ENCODE measurements at regions not wholly inside any gene's neighbourhood (a gene's known extent, or its start where the extent isn't known, plus 50 kb on each side); places are given as distances from the start of the nearest gene placed in this dataset.

DNA sequence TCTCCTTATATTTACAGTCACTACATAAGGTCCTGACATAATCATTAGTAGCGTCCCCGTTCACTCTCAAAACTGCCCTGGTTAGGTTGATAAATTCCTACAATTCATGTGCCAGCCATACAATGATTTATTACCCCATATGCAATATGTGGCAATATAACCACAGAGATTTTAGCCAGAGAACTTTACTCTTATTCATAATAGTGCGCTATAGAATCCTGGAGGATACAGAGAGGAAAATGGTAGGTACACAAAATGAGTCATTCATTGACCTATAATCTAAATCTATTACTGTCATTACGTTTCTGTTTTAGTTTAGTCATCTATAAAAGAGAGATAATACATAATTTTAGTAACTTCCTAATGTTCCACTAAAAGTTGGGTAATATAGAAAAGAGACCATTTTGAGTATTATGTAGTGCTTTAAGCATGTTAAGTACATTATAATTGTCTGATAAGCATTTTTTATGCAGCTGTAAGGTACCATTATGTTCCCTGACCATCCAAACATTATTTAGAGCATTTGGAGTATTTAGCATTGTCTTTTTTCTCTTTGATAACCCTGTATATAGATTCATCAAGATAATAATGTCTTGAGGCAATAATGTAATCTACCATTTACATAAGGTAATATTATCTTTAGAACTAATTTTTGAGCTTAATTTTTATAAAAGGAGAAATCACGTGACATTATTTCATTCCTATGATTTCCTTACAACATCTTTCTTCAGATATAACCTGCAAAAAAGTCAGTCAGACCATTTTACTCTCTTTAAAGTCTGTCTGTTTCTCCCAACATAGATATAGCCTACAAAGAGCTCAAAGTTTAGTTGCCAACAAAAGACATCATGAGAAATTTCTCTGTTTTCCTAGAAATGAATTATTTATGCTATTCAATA lies 655.5 kb upstream of the ZNF608 start:
- Mint-ChIP-seq H3K9me3 (peaks cover 16% of the 10 kb centered on the region), H3K27me3 (ENCODE audit: low read depth) (no peaks in the 10 kb centered on the region), H3K4me3 (no peak overlapping the region), H3K36me3 (ENCODE audit: insufficient read depth) (no peaks in the 10 kb centered on the region), H3K4me1 (ENCODE audit: low read depth) (no peaks in the 10 kb centered on the region)
- DNase-seq (no peak), ATAC-seq (no peak)

GRCh38 chr5:125402787-125403186 lies 656.3 kb upstream of the ZNF608 start:
- no peak overlapping the region for H3K4me3 Mint-ChIP-seq
- ATAC-seq (no peak), DNase-seq (no peak)
- H3K36me3 Mint-ChIP-seq (ENCODE audit: insufficient read depth): no peaks in the 10 kb centered on the region
- H3K9me3 Mint-ChIP-seq: peaks cover 16% of the 10 kb centered on the region
- no peaks in the 10 kb centered on the region for H3K27me3 Mint-ChIP-seq (ENCODE audit: low read depth)
- no peaks in the 10 kb centered on the region for H3K4me1 Mint-ChIP-seq (ENCODE audit: low read depth)

- H3K27me3 Mint-ChIP-seq (ENCODE audit: low read depth): no peaks in the 10 kb centered on the region
- H3K9me3 Mint-ChIP-seq: peaks cover 12% of the 10 kb centered on the region
- no peak for DNase-seq
- no peaks in the 10 kb centered on the region for H3K36me3 Mint-ChIP-seq (ENCODE audit: insufficient read depth)
- no peak for ATAC-seq
- no peak overlapping the region for H3K4me3 Mint-ChIP-seq
- H3K4me1 Mint-ChIP-seq (ENCODE audit: low read depth): no peaks in the 10 kb centered on the region
Measured at GRCh38 chr5:125404056-125404455, 657.6 kb upstream of the ZNF608 start.

GRCh38 chr5:125408448-125409233 lies 662.2 kb upstream of the ZNF608 start:
- peak; percentile 57 to 61 for ATAC-seq
- no peaks in the 10 kb centered on the region for H3K36me3 Mint-ChIP-seq (ENCODE audit: insufficient read depth)
- H3K27me3 Mint-ChIP-seq (ENCODE audit: low read depth): no peaks in the 10 kb centered on the region
- H3K4me1 Mint-ChIP-seq (ENCODE audit: low read depth): no peaks in the 10 kb centered on the region
- no peak for DNase-seq
- H3K9me3 Mint-ChIP-seq: peaks cover 3% of the 10 kb centered on the region
- no peak overlapping the region for H3K4me3 Mint-ChIP-seq

- DNase-seq (no peak), ATAC-seq (no peak)
- peaks cover 3% of the 10 kb centered on the region for H3K9me3 Mint-ChIP-seq
- H3K4me1 Mint-ChIP-seq (ENCODE audit: low read depth): no peaks in the 10 kb centered on the region
- H3K36me3 Mint-ChIP-seq (ENCODE audit: insufficient read depth): no peaks in the 10 kb centered on the region
- no peaks in the 10 kb centered on the region for H3K27me3 Mint-ChIP-seq (ENCODE audit: low read depth)
- no peak overlapping the region for H3K4me3 Mint-ChIP-seq
Measured at GRCh38 chr5:125409234-125409860, 662.9 kb upstream of the ZNF608 start.

DNA sequence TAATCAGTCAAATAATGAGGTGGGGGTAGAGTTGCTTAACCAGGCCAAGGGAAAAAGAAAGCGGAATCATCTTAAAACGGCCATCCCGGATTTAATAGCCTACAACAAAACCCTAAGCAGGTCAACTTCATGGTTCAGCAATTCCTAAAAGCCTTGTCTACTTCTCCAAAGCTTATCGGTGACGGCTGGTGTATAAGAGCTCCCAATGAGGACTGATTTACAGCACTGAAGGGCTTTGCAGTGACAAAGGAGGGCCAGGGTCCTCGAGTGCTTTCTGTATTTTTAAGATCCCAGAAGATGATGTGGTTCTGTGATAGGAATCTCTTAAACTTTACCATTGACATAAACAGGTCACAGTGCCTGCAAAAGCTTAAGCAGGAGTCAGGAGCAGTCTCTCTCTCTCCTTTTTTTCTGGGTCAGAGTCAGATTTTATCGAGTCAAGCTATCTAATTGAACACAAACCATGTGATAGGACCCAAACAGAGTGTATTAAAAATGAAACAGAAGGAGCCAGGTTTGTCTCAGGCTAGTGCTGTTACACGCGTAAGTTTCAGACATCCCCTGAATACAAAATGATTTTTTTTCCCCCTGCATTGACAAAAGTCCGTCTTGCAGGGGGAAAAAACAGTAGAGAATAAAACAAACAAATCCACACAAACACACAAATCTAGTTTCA lies 663.6 kb upstream of the ZNF608 start:
- peaks cover 3% of the 10 kb centered on the region for H3K9me3 Mint-ChIP-seq
- no peak overlapping the region for H3K4me3 Mint-ChIP-seq
- DNase-seq (no peak), ATAC-seq (no peak)
- no peaks in the 10 kb centered on the region for H3K4me1 Mint-ChIP-seq (ENCODE audit: low read depth)
- no peaks in the 10 kb centered on the region for H3K36me3 Mint-ChIP-seq (ENCODE audit: insufficient read depth)
- no peaks in the 10 kb centered on the region for H3K27me3 Mint-ChIP-seq (ENCODE audit: low read depth)

GRCh38 chr5:125410537-125411070 lies 664.2 kb upstream of the ZNF608 start:
- Mint-ChIP-seq H3K9me3 (peaks cover 3% of the 10 kb centered on the region), H3K36me3 (ENCODE audit: insufficient read depth) (no peaks in the 10 kb centered on the region), H3K4me3 (no peak overlapping the region), H3K4me1 (ENCODE audit: low read depth) (no peaks in the 10 kb centered on the region), H3K27me3 (ENCODE audit: low read depth) (no peaks in the 10 kb centered on the region)
- ATAC-seq (no peak), DNase-seq (no peak)

GRCh38 chr5:125411071-125411743 lies 664.8 kb upstream of the ZNF608 start:
- ATAC-seq: no peak
- Mint-ChIP-seq H3K4me1 (ENCODE audit: low read depth) (no peaks in the 10 kb centered on the region), H3K27me3 (ENCODE audit: low read depth) (no peaks in the 10 kb centered on the region), H3K4me3 (no peak overlapping the region), H3K9me3 (no peaks in the 10 kb centered on the region), H3K36me3 (ENCODE audit: insufficient read depth) (no peaks in the 10 kb centered on the region)
- DNase-seq: no peak

GRCh38 chr5:125411744-125412560 lies 665.5 kb upstream of the ZNF608 start:
- ATAC-seq (no peak), DNase-seq (no peak)
- Mint-ChIP-seq H3K36me3 (ENCODE audit: insufficient read depth) (no peaks in the 10 kb centered on the region), H3K4me3 (no peak overlapping the region), H3K27me3 (ENCODE audit: low read depth) (no peaks in the 10 kb centered on the region), H3K4me1 (ENCODE audit: low read depth) (no peaks in the 10 kb centered on the region), H3K9me3 (no peaks in the 10 kb centered on the region)

DNA sequence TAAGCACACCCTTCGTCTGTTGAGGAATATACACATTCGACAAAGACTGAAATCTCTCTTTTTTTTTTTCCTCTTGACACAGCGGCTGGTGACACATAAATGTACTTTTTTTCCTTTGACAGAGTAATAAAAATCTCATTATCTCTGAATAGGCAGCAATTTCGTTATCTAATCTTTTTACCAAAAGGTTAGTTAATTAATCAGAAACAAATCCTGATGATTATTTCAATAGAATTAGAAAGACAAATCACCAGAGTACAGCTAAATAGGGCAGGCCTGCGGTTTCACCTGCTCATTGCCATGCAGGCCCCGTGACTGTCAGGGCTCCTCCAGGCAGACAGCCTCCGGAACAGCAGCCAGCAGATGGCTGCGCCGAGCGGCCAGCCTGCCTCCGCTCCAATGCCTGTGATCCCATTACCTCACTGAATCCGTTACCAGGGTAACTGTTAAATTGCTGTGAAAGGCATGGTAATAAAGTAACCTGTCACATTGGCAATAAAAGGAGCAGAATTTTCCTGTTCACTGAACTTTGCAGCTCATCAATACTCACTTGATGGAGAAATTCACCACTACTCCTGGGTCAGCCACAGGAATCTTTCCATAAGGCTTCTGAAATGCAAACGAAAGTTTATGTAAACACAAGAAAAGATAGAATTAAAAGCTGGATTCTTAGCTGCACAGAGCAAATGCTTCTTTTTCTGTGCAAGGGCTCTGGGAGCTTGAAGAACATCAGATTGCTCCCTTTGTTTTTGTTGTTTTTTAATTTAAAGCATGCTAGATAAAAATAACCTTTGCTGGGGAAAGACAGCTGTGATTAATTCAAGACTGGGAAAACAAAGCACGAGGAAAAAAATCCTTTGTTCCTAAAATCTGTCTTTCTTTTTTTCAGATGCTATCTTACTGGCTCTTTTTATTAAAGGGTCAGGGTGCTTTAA lies 666.4 kb upstream of the ZNF608 start:
- ATAC-seq (no peak), DNase-seq (no peak)
- Mint-ChIP-seq H3K27me3 (ENCODE audit: low read depth) (no peaks in the 10 kb centered on the region), H3K36me3 (ENCODE audit: insufficient read depth) (no peaks in the 10 kb centered on the region), H3K4me1 (ENCODE audit: low read depth) (no peaks in the 10 kb centered on the region), H3K4me3 (no peak overlapping the region), H3K9me3 (no peaks in the 10 kb centered on the region)

DNA sequence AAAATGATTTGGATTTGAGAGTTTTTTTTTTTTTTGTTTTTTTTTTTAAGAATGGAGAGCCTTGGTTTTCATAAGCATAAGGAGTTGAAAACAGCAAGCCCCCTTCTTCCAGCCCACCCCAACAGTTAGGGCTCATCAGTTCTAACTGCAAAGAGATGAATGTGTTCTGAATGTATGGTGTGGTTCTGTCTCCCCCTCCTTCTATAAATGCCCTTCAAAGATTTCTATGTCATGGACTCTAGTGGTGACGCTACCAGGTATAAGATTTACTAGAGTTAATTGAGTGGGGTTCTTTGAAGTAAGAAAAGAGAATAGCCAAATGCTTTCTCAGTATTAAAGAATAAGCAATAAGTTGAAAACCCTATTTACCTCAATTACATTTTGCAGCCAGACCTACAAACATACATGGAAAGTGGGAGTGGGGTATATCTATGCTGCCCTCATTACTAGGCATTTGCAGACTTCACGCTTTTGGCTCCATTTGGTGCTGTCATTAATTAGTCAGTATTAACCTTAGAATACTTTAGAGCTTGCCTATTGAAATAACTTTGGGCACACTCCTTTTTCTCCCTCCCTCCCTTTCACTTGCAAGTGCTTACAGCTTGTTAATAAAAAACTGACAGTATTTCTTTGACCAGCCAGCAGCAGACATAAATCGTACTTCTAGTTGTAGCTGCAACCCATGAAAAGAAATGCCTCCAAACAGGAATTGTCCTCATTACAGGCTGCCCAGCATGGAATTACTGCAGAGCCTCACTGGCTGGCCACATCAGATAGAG lies 667.2 kb upstream of the ZNF608 start:
- H3K4me1 Mint-ChIP-seq (ENCODE audit: low read depth): no peaks in the 10 kb centered on the region
- H3K27me3 Mint-ChIP-seq (ENCODE audit: low read depth): no peaks in the 10 kb centered on the region
- H3K9me3 Mint-ChIP-seq: no peaks in the 10 kb centered on the region
- no peak overlapping the region for H3K4me3 Mint-ChIP-seq
- ATAC-seq (no peak), DNase-seq (no peak)
- H3K36me3 Mint-ChIP-seq (ENCODE audit: insufficient read depth): no peaks in the 10 kb centered on the region

- Mint-ChIP-seq H3K4me1 (ENCODE audit: low read depth) (no peaks in the 10 kb centered on the region), H3K36me3 (ENCODE audit: insufficient read depth) (no peaks in the 10 kb centered on the region), H3K27me3 (ENCODE audit: low read depth) (no peaks in the 10 kb centered on the region), H3K9me3 (no peaks in the 10 kb centered on the region), H3K4me3 (no peak overlapping the region)
- no peak for ATAC-seq
- no peak for DNase-seq
Measured at GRCh38 chr5:125415126-125415525, 668.7 kb upstream of the ZNF608 start.
